NCI-H1694 (cell line): ENCODE measurements at regions not wholly inside any gene's neighbourhood (a gene's known extent, or its start where the extent isn't known, plus 50 kb on each side); places are given as distances from the start of the nearest gene placed in this dataset.
A peak's percentile ranks its signal among the peaks of the same experiment; 100 is the strongest.

Source experiments
- DNase-seq: peaks from one replicate; lab custom pipeline; 2025; lab: John Stamatoyannopoulos, UW

DNA sequence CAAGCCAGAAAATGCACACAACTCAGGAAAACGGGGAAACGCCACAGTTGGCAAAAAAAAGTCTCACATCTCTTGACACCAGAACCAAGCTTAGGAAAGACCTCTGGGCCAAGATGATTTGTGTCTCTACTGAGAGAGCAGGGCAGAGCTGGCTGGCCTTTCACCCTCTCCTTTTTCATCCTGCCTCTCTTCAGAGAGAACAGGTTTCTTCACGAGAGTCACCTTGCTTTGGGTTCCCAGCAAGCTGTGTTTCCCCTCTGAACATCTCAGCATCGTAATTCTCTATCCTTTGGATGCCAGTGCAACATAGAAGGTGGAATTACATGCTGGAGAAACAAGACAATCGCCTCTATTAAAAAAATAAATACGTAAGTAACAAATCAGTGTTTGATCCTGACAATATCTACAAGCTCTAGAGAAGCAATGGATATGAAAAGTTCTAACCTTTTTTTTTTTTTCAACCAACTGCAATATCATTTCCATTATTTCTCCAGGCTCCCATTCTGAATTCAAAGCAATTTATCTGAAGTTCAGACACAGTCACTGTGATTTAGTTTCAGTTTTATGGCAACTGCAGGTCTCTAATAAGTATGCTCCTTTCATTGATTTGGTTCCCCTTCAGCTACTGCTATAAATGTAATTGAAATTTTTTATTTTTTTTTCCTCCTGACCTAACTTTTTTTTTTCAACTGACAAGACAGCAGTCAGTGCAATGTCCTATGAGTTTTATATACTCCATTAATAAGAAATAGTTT, 708.6 kb downstream of the DTWD2 start:
- DNase-seq: no peak

DNA sequence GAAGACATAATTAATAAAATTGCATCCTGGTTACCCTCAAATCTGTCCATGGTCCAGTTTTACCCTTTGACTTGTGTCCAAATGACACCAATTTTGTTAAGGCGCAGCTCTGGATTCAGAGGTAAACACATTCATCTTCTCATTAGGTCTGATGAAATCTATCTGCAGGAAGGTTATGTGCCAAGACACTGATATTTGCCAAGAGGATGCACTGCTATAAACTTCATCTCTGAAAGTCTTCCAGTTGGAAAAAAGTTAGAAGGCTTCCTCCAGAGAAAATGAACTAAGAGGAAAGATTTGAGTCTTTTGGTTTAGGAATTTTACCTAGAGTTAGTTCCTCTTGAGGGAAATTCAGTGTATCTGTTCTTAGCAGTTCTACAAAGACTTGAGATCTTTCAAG, 717.8 kb downstream of the DTWD2 start:
- no peak for DNase-seq

DNA sequence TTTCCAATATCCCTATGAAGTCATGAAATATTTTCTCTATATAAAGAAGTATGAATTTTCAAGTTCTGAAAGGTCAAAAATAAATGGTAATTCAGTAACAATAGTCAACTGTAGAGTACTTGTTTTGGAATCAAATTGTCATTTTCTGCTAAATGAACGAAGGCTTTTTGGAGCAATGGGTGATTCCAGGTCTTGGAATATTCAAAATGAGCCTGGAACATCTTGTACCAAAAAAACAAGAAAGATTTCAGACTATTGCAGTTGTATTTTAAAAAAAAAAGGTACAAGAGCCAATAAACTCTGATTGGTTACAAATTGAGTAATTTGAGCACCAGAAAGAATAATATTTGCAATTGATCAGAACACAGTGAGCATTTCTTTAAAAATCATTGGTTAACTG, 730.1 kb downstream of the DTWD2 start:
- no peak for DNase-seq

DNA sequence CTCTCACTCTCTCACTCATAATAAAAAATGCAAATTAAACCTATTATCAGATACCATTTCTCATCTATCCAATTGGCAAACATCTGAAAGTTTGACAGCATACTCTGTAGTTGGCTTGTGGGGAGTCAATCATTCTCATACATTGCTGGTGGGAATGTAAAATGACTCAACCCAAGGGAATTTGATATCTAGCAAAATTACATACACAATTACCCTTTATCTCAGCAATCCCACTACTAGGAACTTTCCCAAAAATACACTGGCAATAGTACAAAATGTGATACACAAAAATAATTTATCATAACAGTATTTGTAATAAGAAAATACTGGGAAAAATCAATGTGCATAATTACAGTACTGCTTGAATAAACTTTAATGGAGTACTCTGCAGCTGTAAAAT, 731.3 kb downstream of the DTWD2 start:
- DNase-seq: no peak

DNA sequence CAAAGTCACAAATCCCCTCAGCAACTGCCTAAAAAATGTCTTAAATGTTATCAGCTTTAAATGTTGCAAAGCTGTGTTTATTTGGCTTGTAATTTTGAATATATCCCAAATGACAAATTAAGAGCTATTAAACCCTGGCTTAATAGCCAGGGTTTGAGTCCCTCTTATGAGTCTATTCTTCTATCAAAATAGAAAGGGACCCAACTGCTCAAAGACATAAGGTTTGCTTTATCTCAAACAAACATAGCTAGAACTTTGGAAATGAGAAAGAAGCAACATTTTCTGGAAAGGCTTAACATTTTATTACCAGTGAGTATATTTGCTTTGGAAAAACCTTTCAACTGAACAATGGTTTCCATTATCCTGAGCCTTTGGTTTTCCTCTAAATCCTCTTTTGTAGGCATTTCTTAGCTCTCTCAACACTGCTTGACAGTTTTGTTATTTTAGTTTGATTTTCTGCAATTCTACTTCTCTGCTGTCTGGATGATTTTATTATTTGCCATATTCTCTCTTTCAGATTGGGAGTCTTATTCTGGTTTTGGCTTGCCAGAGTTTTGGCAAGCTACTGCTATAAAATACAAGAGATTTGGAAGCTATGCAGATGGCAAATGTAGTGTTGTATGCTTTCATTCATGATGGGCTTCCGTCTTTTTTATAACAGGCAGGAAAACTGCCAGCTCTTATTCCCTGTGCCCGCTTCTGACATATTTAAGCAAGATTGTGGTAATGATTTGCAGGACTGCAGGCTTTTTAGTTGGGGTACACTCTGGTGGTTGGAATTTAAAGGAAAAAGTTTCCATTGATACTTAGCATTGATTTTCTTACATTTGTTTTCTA, 734.9 kb downstream of the DTWD2 start:
- peak; percentile 58 for DNase-seq

DNA sequence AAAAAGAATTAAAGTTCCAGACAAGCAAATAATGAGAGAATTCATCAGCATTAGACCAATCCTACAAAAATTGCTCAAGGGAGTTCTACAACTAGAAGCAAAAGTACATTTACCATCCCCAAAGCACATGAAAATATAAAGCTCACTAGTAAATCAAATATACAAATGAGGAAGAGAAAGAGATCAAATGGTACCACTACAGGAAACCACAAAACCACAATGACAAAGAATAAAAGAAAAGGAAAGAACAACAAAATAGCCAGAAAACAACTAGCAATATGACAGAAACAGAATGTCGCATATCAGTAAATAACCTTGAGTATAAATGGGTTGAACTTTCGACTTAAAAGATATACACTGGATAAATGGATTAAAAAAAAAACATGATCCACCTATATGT, 739.0 kb downstream of the DTWD2 start:
- DNase-seq: no peak

DNA sequence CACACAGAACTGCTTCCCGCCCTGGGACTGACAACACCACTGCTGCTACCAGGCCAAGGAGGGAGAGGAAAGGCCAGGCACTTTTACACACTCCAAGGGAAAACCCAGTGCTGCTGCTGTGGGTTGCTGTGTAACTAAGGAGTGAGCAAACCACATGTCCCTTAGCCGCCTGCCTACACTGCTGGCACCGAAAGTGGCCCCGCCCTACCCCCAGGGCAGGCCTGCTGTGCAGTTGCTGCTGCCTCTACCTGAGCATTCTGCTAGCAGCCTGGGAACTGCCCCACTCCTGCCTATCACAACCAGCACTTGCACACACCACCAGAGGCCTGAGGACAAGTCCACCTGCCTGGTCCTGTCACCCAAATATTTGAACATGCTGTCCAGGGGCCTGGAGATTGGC, 740.9 kb downstream of the DTWD2 start:
- DNase-seq: no peak

DNA sequence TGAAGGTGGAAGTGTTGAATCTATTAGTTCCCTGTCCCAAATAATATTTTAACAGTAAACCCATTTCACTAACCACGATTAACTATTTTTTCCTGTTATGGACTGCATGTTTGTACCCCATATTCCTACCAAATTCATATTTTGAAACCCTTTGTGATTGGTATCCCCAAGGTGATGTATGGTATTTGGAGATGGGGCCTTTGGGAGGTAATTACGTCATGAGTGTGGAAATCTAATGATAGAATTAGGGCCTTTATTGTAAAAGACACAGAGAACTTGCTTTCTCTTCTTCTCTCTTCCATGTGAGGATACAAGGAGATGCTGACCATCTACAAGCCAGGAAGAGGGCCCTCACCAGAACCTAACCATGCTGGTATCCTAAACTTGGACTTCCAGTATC, 744.7 kb downstream of the DTWD2 start:
- DNase-seq: no peak

DNA sequence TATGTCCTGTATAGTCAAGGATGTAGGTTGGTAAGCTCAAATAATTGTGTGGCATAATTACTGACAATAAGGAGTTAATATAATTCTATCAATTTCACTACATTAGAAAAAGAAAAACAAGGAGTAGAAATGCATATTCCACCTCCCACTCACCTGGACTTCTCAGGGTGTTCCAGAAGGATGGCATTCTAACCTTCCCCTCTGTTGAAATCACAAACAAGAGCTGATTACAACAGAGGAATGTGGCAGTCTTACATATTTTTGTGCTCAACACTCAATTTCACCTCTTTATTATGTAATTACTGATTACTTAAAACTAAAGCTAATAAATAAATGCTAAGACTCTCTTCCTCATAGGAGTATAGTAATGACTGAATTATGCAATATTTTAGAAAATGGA, 745.3 kb downstream of the DTWD2 start:
- DNase-seq: no peak

DNA sequence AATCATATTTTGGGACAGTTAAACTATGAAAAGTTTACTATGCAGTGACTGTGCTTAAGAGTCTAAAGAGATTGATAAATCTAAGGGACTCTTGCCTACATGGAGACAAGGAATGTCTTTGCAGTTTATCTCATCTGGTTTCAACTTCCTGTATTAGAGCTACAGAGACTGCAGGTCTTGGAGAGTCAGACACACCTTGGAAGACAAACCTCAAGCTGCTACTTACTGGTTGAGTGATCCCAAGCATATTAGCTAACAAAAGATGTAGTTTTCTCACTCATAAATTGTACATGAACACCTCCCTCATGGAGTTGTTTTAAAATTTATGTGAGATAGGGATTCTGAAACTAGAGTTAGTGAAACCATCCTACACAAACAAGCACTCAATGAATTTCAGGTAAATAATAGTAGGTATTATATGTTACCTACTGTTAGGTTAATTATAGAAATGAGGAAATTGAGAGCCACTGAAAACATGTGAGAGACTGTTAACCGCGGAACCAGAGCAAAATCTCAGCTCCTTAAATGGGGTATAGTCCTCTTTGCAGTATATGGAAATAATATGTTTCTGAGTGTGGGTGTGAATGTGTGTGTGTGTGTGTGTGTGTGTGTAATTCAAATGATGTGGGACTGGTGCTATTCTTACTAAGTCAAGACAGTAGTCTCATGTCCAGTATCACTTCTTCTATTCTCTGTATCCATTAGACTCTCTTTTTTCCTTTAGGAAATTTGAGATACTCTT, 752.1 kb downstream of the DTWD2 start:
- no peak for DNase-seq

DNA sequence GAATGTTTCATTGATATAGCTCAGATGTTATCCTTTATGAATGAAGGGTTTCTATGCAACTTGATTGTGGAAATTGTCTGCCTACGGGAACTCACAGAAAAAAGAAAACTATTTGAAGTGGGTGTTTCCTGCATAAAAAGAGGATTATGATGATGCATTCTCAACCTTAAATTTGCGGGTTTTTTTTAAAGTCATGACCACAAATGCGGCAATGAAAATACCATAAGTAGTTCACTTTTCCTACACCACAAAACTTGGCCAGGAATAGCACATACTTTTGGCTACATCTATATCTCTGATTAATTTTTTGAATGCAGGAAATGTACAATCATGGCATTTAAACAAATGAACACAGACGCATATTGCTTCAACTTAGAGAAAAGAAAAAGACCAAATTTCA, 754.7 kb downstream of the DTWD2 start:
- no peak for DNase-seq

DNA sequence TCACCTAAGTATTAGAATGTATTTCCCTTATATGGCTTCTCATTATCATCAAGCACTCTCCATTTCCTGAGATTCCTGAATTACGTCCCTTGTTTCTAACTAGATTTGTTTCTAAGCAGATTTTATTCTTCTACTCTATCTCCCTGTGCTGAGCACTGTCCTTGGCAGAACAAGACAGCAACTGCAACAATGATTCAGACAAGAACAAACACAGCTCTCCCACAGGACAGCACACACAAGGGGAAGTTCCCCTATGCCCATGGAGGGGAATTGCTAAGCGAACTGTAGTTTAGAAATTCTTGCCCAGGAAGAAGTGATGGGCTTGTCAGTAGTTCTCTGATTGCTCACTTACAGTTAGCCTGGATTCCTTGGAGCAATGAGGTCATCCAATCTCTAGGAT, 759.9 kb downstream of the DTWD2 start:
- no peak for DNase-seq

DNA sequence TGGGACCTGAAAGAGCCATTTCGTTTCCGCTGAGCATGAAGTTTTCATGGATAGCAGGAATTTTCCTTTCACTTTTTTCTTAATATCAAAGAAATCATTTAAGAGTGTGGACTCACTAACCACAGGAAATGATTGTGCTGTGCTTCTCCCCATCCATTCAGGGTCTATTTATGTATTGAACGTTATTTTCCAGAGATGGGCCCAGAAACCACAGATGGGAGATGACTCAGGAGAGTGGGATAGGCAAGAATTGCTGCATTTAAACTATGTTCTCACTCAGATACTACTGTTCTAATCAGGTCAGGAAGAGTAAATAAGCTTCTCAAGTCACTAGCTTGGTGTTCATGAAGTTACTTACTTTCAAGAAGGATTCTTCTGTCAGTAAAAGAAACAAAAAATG, 763.8 kb downstream of the DTWD2 start:
- DNase-seq: no peak

DNA sequence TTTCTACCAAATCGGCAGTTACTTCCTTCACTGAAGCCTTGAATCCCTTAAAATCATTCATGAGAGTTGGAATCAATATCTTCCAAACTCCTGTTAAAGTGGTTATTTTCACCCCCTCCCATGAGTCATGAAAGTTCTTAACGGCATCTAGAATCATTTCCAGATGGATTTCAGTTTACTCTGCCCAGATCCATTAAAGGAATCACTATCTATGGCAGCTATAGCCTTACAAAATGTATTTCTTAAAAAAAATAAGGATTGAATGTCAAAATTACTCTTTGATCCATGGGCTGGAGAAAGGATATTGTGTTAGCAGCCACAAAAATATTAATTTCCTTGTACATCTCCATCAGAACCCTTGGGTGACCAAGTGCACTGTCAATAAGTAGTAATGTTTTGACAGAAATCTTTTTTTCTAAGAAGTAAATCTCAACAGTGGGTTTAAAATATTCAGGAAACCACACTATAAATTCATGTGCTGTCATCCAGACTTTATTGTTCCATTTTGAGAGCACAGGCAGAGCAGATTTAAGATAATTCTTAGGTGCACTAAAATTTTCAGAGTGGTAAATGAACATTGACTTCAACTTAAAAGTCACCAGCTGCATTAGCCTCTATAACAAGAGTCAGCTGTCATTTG, 767.7 kb downstream of the DTWD2 start:
- DNase-seq: no peak

DNA sequence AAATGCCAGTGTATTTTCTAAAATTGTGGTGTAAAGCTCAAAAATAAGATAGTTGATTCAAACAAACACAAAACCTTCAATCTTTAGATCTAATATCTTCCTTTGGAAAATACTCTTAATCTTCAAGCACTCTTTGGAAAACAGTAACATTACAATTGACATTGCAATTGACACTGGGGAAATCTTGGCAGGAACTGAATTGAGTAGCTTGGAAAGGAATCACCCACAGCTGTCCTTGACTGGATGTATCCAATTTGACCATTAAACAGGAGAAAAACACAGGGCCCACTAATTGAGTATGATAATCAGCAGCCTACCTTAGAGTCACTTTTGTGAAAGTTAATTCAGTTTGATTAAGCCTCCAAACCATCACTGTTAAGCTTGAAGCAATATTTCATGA, 776.7 kb downstream of the DTWD2 start:
- no peak for DNase-seq

DNA sequence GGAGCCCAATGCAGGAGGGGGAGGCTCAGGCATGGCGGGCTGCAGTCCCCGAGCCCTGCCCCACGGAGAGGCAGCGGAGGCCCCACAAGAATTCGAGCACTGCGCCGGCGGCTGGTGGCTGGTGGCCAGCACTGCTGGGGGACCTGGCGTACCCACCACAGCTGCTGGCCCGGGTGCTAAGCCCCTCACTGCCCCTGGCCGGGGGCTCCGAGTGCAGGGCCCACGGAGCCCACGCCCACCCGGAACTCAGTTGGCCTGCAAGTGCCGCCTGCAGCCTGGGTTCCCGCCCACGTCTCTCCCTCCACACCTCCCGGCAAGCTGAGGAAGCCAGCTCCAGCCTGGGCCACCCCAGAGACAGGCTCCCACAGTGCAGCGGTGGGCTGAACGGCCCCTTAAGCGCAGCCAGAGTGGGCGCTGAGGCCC, 780.3 kb downstream of the DTWD2 start:
- no peak for DNase-seq

DNA sequence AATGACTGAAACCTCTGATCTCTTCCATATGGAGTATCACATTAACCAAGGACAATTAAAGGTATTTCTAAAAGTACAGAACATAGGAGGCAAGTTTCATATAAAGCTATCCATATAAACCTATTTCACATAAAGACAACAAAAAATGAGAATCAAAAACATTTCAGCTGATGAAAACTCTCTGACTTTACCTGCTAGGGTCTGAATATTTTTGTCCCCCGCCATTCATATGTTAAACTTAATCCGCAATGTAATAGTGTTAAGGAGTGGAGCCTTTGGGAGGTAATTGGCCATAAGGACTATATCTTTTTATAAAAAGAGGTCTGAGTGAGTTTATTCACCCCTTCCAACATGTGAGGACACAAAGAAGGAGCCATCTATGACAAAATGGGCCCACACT, 788.5 kb downstream of the DTWD2 start:
- DNase-seq: no peak

DNA sequence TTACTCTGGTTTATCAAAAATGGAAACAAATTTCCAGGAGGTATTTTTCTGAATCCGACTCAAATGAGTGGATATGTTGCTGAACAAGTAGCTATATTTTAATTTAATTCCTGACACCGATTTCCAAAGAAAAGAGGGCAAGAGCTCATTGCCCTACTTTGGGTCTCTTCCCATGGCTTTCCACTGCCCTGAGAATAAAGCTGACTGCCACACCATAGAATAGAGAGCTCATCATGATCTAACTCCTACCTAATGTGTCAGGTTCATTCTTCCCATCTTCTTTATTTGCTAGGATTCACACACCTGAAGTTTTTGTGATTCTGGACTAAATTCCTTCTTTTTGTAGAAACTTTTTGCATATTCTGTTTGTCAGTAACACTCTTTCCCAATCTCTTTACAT, 792.1 kb downstream of the DTWD2 start:
- DNase-seq: no peak

DNA sequence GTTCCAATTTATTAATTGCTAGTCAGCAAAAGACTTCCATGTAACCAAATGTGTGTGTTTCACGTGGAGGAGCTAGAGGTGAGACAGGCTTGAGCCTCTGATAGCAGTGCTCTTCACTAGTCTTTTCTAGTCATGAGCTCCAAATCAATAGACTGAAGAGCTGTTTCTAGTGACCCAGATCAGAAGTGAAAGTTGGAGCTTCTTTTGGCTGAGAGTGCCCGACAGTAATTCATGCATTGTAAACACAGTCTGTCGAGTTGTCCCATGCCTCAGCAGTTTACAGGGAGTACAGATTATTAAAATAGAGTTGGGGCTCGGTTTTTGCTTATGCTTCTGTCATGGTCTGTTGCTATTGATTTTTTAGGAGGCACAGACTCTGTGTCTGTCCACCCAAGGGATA, 793.1 kb downstream of the DTWD2 start:
- peak; percentile 25 for DNase-seq

DNA sequence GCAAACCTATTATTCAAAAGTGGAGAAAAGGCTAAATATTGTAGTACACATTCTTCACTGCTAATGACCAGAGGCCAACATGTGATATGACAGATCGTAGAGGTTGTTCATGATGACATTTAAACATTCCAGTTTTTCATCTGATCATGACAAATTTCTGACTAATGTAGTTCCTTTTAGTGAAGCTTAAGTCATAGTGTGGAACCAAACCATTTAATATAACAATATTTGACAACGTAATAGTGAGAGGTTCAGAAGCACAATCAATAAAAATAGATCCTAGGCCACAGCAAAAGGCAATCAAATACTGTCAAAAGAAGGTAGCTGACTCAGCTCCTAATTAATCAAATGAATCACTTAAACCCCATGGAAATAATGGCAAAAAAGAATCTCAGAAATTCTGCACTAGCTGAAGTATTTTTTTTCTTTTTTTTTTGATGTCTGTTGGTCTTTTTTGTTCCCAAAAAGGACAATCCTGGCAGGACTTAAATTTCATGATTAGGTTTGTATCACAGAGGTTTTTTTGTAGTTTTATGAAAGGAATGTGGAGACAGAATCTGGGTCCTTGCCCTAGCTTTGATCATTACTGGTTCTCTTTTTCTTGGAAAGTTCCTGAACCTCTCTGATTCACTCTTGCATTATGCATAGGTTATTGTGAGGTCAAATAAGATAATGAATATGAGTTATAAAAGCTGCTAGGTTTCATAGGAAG, 795.0 kb downstream of the DTWD2 start:
- DNase-seq: no peak

DNA sequence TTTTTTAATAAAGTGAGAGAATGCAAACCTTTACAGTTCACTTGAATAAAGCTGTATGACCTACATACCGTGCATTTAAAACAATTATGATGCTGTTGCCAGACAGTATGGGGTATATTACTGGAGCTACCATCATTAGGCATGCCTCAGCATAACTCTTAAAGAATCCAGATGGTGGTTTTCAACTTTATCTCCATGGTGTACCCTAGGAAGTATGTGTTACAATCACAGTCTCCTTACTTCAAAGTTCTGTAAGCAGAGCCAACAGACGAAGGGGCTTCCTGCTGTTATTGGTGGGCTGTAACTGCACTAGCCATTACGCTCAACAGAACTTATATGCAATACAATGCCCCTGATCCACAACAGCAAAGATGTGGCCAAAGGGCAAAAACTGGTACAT, 803.3 kb downstream of the DTWD2 start:
- no peak for DNase-seq

DNA sequence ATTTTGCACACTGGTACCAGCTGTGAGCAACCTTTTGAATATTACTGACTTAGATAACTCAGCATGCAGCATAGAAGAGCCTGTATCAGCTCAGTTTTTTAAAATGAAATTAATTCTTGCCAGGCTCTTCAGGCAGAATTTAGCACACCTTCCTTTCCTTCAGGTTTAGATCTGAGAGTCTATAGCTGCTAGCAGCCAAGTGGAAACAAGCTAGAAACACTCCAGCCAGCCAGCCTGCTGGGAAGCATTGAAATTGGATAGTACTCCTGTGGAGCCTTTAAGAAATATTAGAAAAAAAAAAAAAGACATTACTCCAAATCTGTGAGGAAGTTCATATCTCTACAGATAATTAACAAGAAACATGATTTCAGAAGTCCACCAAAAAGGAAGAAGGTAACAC, 812.2 kb downstream of the DTWD2 start:
- DNase-seq: no peak
